ENCODE measurements at regions not wholly inside any gene's neighbourhood (a gene's known extent, or its start where the extent isn't known, plus 50 kb on each side); places are given as distances from the start of the nearest gene placed in this dataset.

- no peak for DNase-seq
- H3K27me3 Mint-ChIP-seq (ENCODE audit: low read depth in 3 of 3) = no peaks in the 10 kb centered on the region
- Histone ChIP-seq H3K4me1 (ENCODE audit: control insufficient read depth in 1 of 2, insufficient read depth in 2 of 2, low read length in 2 of 2) (no peaks in the 10 kb centered on the region), H2AFZ (ENCODE audit: insufficient read depth, low read depth, low read length, poor library complexity, severe bottlenecking) (no peak overlapping the region), H3K36me3 (replicated peaks in 1 of 2; ENCODE audit: control insufficient read depth in 1 of 2, insufficient read depth in 2 of 2, low read length in 2 of 2) (no peaks in the 10 kb centered on the region), H3K4me2 (replicated peaks; ENCODE audit: extremely low read depth, low read length, poor library complexity, severe bottlenecking) (no peak overlapping the region), H3K79me2 (ENCODE audit: insufficient read depth, low read length) (no peaks in the 10 kb centered on the region), H4K20me1 (ENCODE audit: insufficient read depth, low read length) (no peaks in the 10 kb centered on the region), H3K4me3 (replicated peaks in 1 of 3; ENCODE audit: low read depth in 2 of 3, low read length in 3 of 3) (no peak overlapping the region), H3K27ac (ENCODE audit: low read depth in 1 of 2, low read length in 2 of 2) (no peak overlapping the region), H3K9ac (ENCODE audit: insufficient read depth, low read length, poor library complexity, severe bottlenecking) (no peak overlapping the region), H3K27me3 (ENCODE audit: control insufficient read depth in 2 of 2, insufficient read depth in 2 of 2, low read length in 2 of 2) (no peaks in the 10 kb centered on the region), H3K9me3 (replicated peaks in 1 of 2; ENCODE audit: control insufficient read depth in 1 of 2, insufficient read depth in 1 of 2, low read length in 2 of 2) (peaks cover 0 to 3% of the 10 kb centered on the region in 2 donors)
- intact Hi-C loops (cut with micrococcal nuclease) = no loop called here
- 83% methylated on average over 4 of the region's 8 CpGs for WGBS (ENCODE audit: insufficient coverage)
- no peak overlapping the region for H3K4me3 Mint-ChIP-seq
- TF ChIP-seq CTCF (IDR thresholded peaks at IDR 0.05) = no peak
- no peak overlapping the region for H3K27ac Mint-ChIP-seq
- peaks cover 0 to 3% (median 2%) of the 10 kb centered on the region in 7 donors for H3K9me3 Mint-ChIP-seq
- no peaks in the 10 kb centered on the region for H3K36me3 Mint-ChIP-seq
- no peaks in the 10 kb centered on the region for H3K4me1 Mint-ChIP-seq
Observed at GRCh38 chr7:137146552-137147337, 196.8 kb downstream of the PTN start.

GRCh38 chr7:137146012-137146455, 197.5 kb downstream of the PTN start:
- 100% methylated on average over 1 of the region's 1 CpG for WGBS (ENCODE audit: insufficient coverage)

More at GRCh38 chr7:137146012-137146455, 197.5 kb downstream of the PTN start:
- H3K9ac ChIP-seq (ENCODE audit: insufficient read depth, low read length, poor library complexity, severe bottlenecking) = no peak overlapping the region
- no peak overlapping the region for H3K27ac ChIP-seq (ENCODE audit: low read depth in 1 of 2, low read length in 2 of 2)
- H3K4me3 ChIP-seq (replicated peaks in 1 of 3; ENCODE audit: low read depth in 2 of 3, low read length in 3 of 3) = no peak overlapping the region
- no peaks in the 10 kb centered on the region for H3K4me1 Mint-ChIP-seq
- H3K36me3 Mint-ChIP-seq = no peaks in the 10 kb centered on the region
- H3K27ac Mint-ChIP-seq = no peak overlapping the region
- H3K4me2 ChIP-seq (replicated peaks; ENCODE audit: extremely low read depth, low read length, poor library complexity, severe bottlenecking) = no peak overlapping the region
- no peaks in the 10 kb centered on the region for H3K27me3 ChIP-seq (ENCODE audit: control insufficient read depth in 2 of 2, insufficient read depth in 2 of 2, low read length in 2 of 2)
- H3K4me1 ChIP-seq (ENCODE audit: control insufficient read depth in 1 of 2, insufficient read depth in 2 of 2, low read length in 2 of 2) = no peaks in the 10 kb centered on the region
- no peaks in the 10 kb centered on the region for H4K20me1 ChIP-seq (ENCODE audit: insufficient read depth, low read length)
- no peak for TF ChIP-seq CTCF (IDR thresholded peaks at IDR 0.05)
- no peak overlapping the region for H2AFZ ChIP-seq (ENCODE audit: insufficient read depth, low read depth, low read length, poor library complexity, severe bottlenecking)
- intact Hi-C loops (cut with micrococcal nuclease) = no loop called here
- peaks cover 0 to 3% (median 1%) of the 10 kb centered on the region in 7 donors for H3K9me3 Mint-ChIP-seq
- no peaks in the 10 kb centered on the region for H3K79me2 ChIP-seq (ENCODE audit: insufficient read depth, low read length)
- H3K27me3 Mint-ChIP-seq (ENCODE audit: low read depth in 3 of 3) = no peaks in the 10 kb centered on the region
- H3K4me3 Mint-ChIP-seq = no peak overlapping the region
- H3K9me3 ChIP-seq (replicated peaks in 1 of 2; ENCODE audit: control insufficient read depth in 1 of 2, insufficient read depth in 1 of 2, low read length in 2 of 2) = peaks cover 0 to 3% of the 10 kb centered on the region in 2 donors
- no peaks in the 10 kb centered on the region for H3K36me3 ChIP-seq (replicated peaks in 1 of 2; ENCODE audit: control insufficient read depth in 1 of 2, insufficient read depth in 2 of 2, low read length in 2 of 2)
- no peak for DNase-seq

All from CD14-positive monocyte (primary cell).